SU-DHL-6 (cell line): ENCODE measurements at regions not wholly inside any gene's neighbourhood (a gene's known extent, or its start where the extent isn't known, plus 50 kb on each side); places are given as distances from the start of the nearest gene placed in this dataset.

Experiments used
- H2AFZ ChIP-seq: fragments of 200-600 bp; sonication (generic); 2 replicates; pipeline ENCODE4 v1.6.1; 2014; ENCODE audit warnings: low read depth, mild to moderate bottlenecking, moderate library complexity, mixed read lengths, antibody characterized with exemption, low read length; ENCODE audit not compliant: severe bottlenecking
- H3F3A ChIP-seq: fragments of 200-600 bp; shearing (Covaris generic); 2 replicates; pipeline ENCODE4 v1.6.0; 2016; ENCODE audit warnings: antibody characterized with exemption, mild to moderate bottlenecking; ENCODE audit not compliant: insufficient read depth
- H3K27ac ChIP-seq: fragments of 200-600 bp; sonication (generic); 2 replicates; pipeline ENCODE4 v1.5.1; 2016; ENCODE audit warnings: low read depth, mild to moderate bottlenecking, low read length, moderate library complexity, mixed read lengths
- H3K27me3 ChIP-seq: fragments of 200-600 bp; sonication (generic), shearing (Covaris generic); 2 replicates; pipeline ENCODE4 v1.6.0; 2014; ENCODE audit warnings: mild to moderate bottlenecking, low read length
- H3K36me3 ChIP-seq: fragments of 200-600 bp; sonication (generic); 2 replicates; pipeline ENCODE4 v1.6.1; 2014; ENCODE audit warnings: mild to moderate bottlenecking, low read length, mixed read lengths
- H3K4me2 ChIP-seq: fragments of 300-600, 200-600 bp; shearing (Covaris generic), sonication (generic); 2 replicates; pipeline ENCODE4 v1.6.0; 2014; ENCODE audit warnings: low read length, low read depth, mild to moderate bottlenecking; ENCODE audit not compliant: poor library complexity, severe bottlenecking
- H3K4me3 ChIP-seq: fragments of 200-600 bp; sonication (generic); 2 replicates; pipeline ENCODE4 v1.5.1; 2014; ENCODE audit warnings: antibody characterized with exemption, low read length, mild to moderate bottlenecking, mixed read lengths; ENCODE audit not compliant: insufficient read depth, poor library complexity, severe bottlenecking
- H3K79me2 ChIP-seq: fragments of 200-600 bp; sonication (generic); 2 replicates; pipeline ENCODE4 v1.6.1; 2014; ENCODE audit warnings: mild to moderate bottlenecking, low read length, moderate library complexity; ENCODE audit not compliant: insufficient read depth
- H3K9ac ChIP-seq: fragments of 200-600 bp; sonication (generic); 2 replicates; pipeline ENCODE4 v1.7.0; 2014; ENCODE audit warnings: mild to moderate bottlenecking, low read length
- H3K9me2 ChIP-seq: fragments of 200-600 bp; sonication (generic); replicated peaks from 2 replicates; pipeline ENCODE4 v1.6.1; 2014; ENCODE audit warnings: low read length; ENCODE audit not compliant: insufficient read depth
- H3K9me3 ChIP-seq: fragments of 200-600 bp; sonication (generic); 2 replicates; pipeline ENCODE4 v1.6.1; 2014; ENCODE audit warnings: low read length, mixed read lengths; ENCODE audit not compliant: insufficient read depth
- H4K20me1 ChIP-seq: fragments of 200-600 bp; sonication (generic); 2 replicates; pipeline ENCODE4 v1.6.1; 2014; ENCODE audit warnings: low read depth, mild to moderate bottlenecking, antibody characterized with exemption, low read length, moderate library complexity, mixed read lengths
- EZH2phosphoT487 ChIP-seq: fragments of 200-600 bp; sonication (generic), shearing (Covaris generic); conservative IDR thresholded peaks from 2 replicates; pipeline ENCODE4 v1.6.1; 2018; ENCODE audit warnings: mild to moderate bottlenecking, antibody characterized with exemption, low read length, moderate library complexity, mixed read lengths
- TF ChIP-seq, protein P1 (sequence below): fragments of 200-600 bp; sonication (generic); IDR thresholded peaks from one replicate; pipeline ENCODE4 v1.5.1; 2017; ENCODE audit warnings: antibody characterized with exemption, mild to moderate bottlenecking, low read length, moderate library complexity; ENCODE audit not compliant: insufficient read depth, poor library complexity, severe bottlenecking

DNA sequence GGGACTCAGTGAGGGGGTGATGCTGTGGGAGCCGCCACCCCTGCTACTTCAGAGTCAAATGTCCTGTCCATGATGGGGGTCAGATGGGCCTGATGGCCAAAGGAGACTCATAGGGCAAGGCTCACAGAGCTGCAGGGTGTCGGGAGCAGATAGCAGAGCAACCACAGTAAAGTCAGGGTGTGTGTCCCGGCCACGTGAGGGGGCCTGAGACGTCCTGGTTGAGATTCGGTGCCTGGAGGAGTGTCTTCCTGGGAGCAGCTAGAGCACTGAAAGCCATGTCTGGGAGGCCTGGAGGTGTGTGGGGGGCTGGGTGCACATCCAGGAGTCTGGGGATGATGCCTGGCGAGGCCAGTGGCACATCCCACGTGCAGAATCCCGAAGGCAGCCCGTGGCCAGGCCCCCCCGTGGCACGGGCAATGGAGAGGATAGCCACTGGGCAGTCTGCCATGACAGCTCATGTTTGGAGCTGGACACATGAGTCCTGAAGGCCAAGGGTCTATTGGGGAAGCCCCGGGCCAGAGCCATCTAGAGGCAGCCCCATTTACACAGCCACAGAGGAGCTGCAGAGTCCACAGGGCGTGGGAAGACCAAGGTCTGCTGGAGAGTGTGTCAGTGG is 308.0 kb upstream of the SFSWAP start:
- Histone ChIP-seq H3K9me2 (no peaks in the 10 kb centered on the region), H3K79me2 (no peaks in the 10 kb centered on the region), H2AFZ (no peak overlapping the region), H4K20me1 (no peaks in the 10 kb centered on the region), H3K27me3 (no peaks in the 10 kb centered on the region), H3K4me2 (no peak overlapping the region), H3K36me3 (no peaks in the 10 kb centered on the region), H3K9ac (no peak overlapping the region), H3K27ac (no peak overlapping the region), H3F3A (no peaks in the 10 kb centered on the region), H3K4me3 (no peak overlapping the region), H3K9me3 (peaks cover 3% of the 10 kb centered on the region; the same call in 1 of the 2 replicates)
- TF ChIP-seq, protein P1, sequence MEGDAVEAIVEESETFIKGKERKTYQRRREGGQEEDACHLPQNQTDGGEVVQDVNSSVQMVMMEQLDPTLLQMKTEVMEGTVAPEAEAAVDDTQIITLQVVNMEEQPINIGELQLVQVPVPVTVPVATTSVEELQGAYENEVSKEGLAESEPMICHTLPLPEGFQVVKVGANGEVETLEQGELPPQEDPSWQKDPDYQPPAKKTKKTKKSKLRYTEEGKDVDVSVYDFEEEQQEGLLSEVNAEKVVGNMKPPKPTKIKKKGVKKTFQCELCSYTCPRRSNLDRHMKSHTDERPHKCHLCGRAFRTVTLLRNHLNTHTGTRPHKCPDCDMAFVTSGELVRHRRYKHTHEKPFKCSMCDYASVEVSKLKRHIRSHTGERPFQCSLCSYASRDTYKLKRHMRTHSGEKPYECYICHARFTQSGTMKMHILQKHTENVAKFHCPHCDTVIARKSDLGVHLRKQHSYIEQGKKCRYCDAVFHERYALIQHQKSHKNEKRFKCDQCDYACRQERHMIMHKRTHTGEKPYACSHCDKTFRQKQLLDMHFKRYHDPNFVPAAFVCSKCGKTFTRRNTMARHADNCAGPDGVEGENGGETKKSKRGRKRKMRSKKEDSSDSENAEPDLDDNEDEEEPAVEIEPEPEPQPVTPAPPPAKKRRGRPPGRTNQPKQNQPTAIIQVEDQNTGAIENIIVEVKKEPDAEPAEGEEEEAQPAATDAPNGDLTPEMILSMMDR, result no peak
- no peak for TF ChIP-seq EZH2phosphoT487

DNA sequence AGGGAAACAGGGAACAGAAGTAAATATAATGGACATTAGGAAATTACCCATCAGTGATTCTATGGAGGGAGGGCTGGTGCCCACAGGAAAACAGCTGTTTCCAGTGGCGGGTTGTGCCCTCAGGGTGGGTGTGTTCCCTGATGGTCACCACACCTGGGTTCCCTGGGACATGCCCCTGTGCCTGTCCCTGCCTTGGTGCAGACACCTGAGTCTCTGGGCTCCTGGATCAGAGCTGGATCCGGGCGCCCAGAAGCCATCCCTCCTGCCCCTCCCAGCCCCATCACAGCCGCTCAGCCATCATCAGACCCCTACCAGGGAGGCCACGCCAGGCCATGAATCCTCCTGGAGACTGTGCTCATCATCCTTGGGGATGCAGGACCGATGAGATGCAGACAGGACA is 307.2 kb upstream of the SFSWAP start:
- TF ChIP-seq EZH2phosphoT487, result no peak
- TF ChIP-seq, protein P1, result no peak
- Histone ChIP-seq H3K9ac (no peak overlapping the region), H3K79me2 (no peaks in the 10 kb centered on the region), H3K36me3 (no peaks in the 10 kb centered on the region), H2AFZ (no peak overlapping the region), H3K9me3 (no peaks in the 10 kb centered on the region), H3F3A (no peaks in the 10 kb centered on the region), H3K4me2 (no peak overlapping the region), H3K4me3 (no peak overlapping the region), H4K20me1 (no peaks in the 10 kb centered on the region), H3K9me2 (no peaks in the 10 kb centered on the region), H3K27me3 (no peaks in the 10 kb centered on the region), H3K27ac (no peak overlapping the region)

DNA sequence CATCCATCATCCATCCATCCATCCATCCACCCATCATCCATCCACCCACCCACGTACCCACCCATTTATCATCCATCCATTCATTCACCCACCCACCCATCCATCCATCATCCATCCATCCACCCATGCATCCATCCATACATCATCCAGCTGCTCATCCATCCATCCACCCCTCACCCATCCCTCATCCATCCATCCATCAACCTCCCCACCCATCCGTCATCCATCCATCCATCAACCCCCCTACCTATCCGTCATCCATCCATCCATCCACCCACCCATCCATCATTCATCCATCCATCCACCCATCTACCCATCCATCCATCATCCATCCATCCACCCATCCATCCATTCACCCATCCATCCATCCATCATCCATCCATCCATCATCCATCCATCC is 306.2 kb upstream of the SFSWAP start:
- Histone ChIP-seq H3K27me3 (no peaks in the 10 kb centered on the region), H4K20me1 (no peaks in the 10 kb centered on the region), H3K36me3 (no peaks in the 10 kb centered on the region), H3K4me2 (no peak overlapping the region), H3K79me2 (no peaks in the 10 kb centered on the region), H3K27ac (no peak overlapping the region), H3K9me3 (no peaks in the 10 kb centered on the region), H2AFZ (no peak overlapping the region), H3F3A (no peaks in the 10 kb centered on the region), H3K9ac (no peak overlapping the region), H3K4me3 (no peak overlapping the region), H3K9me2 (no peaks in the 10 kb centered on the region)
- TF ChIP-seq, protein P1, result no peak
- TF ChIP-seq EZH2phosphoT487, result no peak
